NCI-H2196 treated with DMSO at 0.1 percent for 48 hours (cell line): ENCODE measurements at regions not wholly inside any gene's neighbourhood (a gene's known extent, or its start where the extent isn't known, plus 50 kb on each side); places are given as distances from the start of the nearest gene placed in this dataset.
"Not testable (repeated sequence)": the region's sequence is repeated elsewhere in the genome, so short reads cannot be mapped to it uniquely, and the experiment has no call there.

ENCODE experiments used
- DNase-seq: peaks from one replicate; lab custom pipeline; 2025; ENCODE audit not compliant: unreplicated experiment; lab: John Stamatoyannopoulos, UW

GRCh38 chr4:12499693-12500092 is 984.4 kb downstream of the RAB28 start:
- no peak for DNase-seq

GRCh38 chr4:12495211-12495610 is 988.9 kb downstream of the RAB28 start:
- no peak for DNase-seq

- no peak for DNase-seq
These were observed 991.3 kb downstream of the RAB28 start for GRCh38 chr4:12492730-12493393.

- DNase-seq = no peak
These were observed 995.5 kb downstream of the RAB28 start for GRCh38 chr4:12488672-12489071.

GRCh38 chr4:12487000-12487399 is 997.1 kb downstream of the RAB28 start:
- DNase-seq = no peak

- no peak for DNase-seq
These were observed 1012.1 kb downstream of the RAB28 start for GRCh38 chr4:12472087-12472486.

GRCh38 chr4:12471193-12471592 is 1012.9 kb downstream of the RAB28 start:
- no peak for DNase-seq

- not testable (repeated sequence) for DNase-seq
These were observed 1022.6 kb downstream of the RAB28 start for GRCh38 chr4:12461576-12461975.

- DNase-seq = no peak
These were observed 1025.0 kb downstream of the RAB28 start for GRCh38 chr4:12459126-12459525.

- no peak for DNase-seq
These were observed 1025.5 kb downstream of the RAB28 start for GRCh38 chr4:12458621-12459020.

- DNase-seq = no peak
These were observed 1023.6 kb upstream of the HS3ST1 start for GRCh38 chr4:12452291-12452690.

- DNase-seq = no peak
These were observed 1018.8 kb upstream of the HS3ST1 start for GRCh38 chr4:12447451-12447850.

- DNase-seq = no peak
These were observed 1018.0 kb upstream of the HS3ST1 start for GRCh38 chr4:12446657-12447185.

- no peak for DNase-seq
These were observed 1017.6 kb upstream of the HS3ST1 start for GRCh38 chr4:12446256-12446655.

GRCh38 chr4:12445711-12446235 is 1017.1 kb upstream of the HS3ST1 start:
- no peak for DNase-seq

- DNase-seq = no peak
These were observed 1011.1 kb upstream of the HS3ST1 start for GRCh38 chr4:12439633-12440305.

GRCh38 chr4:12431259-12431658 is 1002.6 kb upstream of the HS3ST1 start:
- DNase-seq = not testable (repeated sequence)

- DNase-seq = no peak
These were observed 992.7 kb upstream of the HS3ST1 start for GRCh38 chr4:12421364-12421763.

- DNase-seq = no peak
These were observed 988.1 kb upstream of the HS3ST1 start for GRCh38 chr4:12416755-12417154.

- no peak for DNase-seq
These were observed 985.6 kb upstream of the HS3ST1 start for GRCh38 chr4:12414181-12414812.

GRCh38 chr4:12411072-12411471 is 982.4 kb upstream of the HS3ST1 start:
- no peak for DNase-seq
